ENCODE measurements at regions not wholly inside any gene's neighbourhood (a gene's known extent, or its start where the extent isn't known, plus 50 kb on each side); places are given as distances from the start of the nearest gene placed in this dataset.
"Not testable (repeated sequence)": the region's sequence is repeated elsewhere in the genome, so short reads cannot be mapped to it uniquely, and the experiment has no call there.

DNA sequence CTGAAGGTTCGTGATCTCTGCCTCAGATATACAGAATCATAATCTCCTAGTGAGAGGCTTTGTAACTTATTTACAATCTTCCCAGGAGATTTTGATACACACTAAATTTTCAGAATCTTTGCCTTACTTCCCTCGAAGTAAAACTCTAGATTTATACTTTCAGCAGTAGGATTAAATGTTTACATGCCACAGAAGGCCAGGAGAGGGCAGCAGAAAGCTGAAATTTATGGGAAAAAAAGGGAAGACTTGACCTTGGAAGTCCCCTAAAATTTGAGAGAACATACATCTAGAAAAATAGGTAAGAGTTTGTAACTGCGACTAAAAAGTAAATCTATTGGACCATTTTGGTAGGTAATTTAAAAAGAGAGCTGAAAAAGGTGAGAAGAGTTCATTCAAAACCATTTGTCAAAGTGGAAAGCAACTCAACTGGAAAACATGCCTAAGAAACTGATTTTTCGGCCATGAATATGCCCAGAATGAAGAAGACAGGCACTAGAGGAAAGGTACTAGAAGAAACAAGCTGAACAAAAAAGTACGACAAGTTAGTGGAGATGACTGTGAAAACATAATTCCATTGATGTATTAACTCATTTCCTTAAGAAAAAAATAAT, 242.0 kb upstream of the MDGA2 start:
- Histone ChIP-seq H3K36me3 (ENCODE audit: insufficient read depth, low read length, poor library complexity, severe bottlenecking) (no peaks in the 10 kb centered on the region), H3K9me3 (ENCODE audit: low read depth, low read length, poor library complexity, severe bottlenecking) (no peaks in the 10 kb centered on the region), H3K27me3 (replicated peaks; ENCODE audit: insufficient read depth, low read depth, low read length, poor library complexity) (no peaks in the 10 kb centered on the region), H3K4me3 (ENCODE audit: low read depth, low read length, poor library complexity, severe bottlenecking) (no peak overlapping the region), H3K27ac (ENCODE audit: low read depth, low read length, poor library complexity, severe bottlenecking) (no peak overlapping the region), H3K4me1 (ENCODE audit: insufficient read depth, low read length, poor library complexity, severe bottlenecking) (no peaks in the 10 kb centered on the region)
- POLR2A ChIA-PET (ENCODE audit: low non-redundant PET) = no interaction called here
- CTCF ChIA-PET = interaction anchor here (0.6 kb wide), 1 partner anchor 1375 kb away, joined by 3 read pairs; no protein-coding TSS in a partner anchor
- BruUV-seq (replicated peaks) = no TSS peak
- intact Hi-C loops (cut with micrococcal nuclease; ENCODE audit: unreplicated experiment) = loop anchor here (1.0 to 10.0 kb wide), 4 partner anchors 481 to 1387 kb away; no protein-coding TSS in a partner anchor
- DNase-seq (ENCODE audit: low spot score) = peak; percentile 58
- TF ChIP-seq, protein P1, sequence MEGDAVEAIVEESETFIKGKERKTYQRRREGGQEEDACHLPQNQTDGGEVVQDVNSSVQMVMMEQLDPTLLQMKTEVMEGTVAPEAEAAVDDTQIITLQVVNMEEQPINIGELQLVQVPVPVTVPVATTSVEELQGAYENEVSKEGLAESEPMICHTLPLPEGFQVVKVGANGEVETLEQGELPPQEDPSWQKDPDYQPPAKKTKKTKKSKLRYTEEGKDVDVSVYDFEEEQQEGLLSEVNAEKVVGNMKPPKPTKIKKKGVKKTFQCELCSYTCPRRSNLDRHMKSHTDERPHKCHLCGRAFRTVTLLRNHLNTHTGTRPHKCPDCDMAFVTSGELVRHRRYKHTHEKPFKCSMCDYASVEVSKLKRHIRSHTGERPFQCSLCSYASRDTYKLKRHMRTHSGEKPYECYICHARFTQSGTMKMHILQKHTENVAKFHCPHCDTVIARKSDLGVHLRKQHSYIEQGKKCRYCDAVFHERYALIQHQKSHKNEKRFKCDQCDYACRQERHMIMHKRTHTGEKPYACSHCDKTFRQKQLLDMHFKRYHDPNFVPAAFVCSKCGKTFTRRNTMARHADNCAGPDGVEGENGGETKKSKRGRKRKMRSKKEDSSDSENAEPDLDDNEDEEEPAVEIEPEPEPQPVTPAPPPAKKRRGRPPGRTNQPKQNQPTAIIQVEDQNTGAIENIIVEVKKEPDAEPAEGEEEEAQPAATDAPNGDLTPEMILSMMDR (conservative IDR thresholded peaks at IDR 0.05; ENCODE audit: low read depth, low read length) = peak; percentile 70
- no peak for TF ChIP-seq EZH2 (IDR thresholded peaks at IDR 0.05; ENCODE audit: borderline replicate concordance, low read depth, low read length, poor library complexity, severe bottlenecking)

DNA sequence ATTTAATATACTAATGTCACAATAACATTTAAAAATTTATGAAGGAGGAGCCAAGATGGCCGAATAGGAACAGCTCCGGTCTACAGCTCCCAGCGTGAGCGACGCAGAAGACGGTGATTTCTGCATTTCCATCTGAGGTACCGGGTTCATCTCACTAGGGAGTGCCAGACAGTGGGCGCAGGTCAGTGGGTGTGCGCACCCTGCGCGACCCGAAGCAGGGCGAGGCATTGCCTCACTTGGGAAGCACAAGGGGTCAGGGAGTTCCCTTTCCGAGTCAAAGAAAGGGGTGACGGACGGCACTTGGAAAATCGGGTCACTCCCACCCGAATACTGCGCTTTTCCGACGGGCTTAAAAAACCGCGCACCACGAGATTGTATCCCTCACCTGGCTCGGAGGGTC, 225.7 kb upstream of the MDGA2 start:
- POLR2A ChIA-PET (ENCODE audit: low non-redundant PET); CTCF ChIA-PET: not testable (repeated sequence)

DNA sequence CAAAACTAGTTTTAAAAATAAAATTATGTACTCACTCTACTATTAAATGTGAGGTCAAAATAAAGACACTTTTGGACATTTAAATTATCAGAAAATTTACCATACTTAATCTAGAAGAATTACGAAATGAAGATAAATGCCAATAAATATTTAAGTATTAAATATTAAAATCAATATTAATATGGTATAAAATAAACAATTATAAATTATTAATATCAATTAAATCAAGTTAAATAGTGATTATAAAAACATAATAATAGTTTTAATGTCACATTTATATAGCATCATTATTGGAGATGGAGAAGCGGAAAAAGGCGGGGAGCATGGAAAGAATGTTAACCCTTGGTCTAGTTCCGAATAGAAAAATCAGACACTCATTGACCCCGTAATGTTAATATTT, 224.3 kb upstream of the MDGA2 start:
- POLR2A ChIA-PET (ENCODE audit: low non-redundant PET) = no interaction called here
- intact Hi-C loops (cut with micrococcal nuclease; ENCODE audit: unreplicated experiment) = no loop called here
- no peak for DNase-seq (ENCODE audit: low spot score)
- TF ChIP-seq, protein P1 (conservative IDR thresholded peaks at IDR 0.05; ENCODE audit: low read depth, low read length) = no peak
- TF ChIP-seq EZH2 (IDR thresholded peaks at IDR 0.05; ENCODE audit: borderline replicate concordance, low read depth, low read length, poor library complexity, severe bottlenecking) = no peak
- H3K4me3 ChIP-seq (ENCODE audit: low read depth, low read length, poor library complexity, severe bottlenecking) = no peak overlapping the region
- no peaks in the 10 kb centered on the region for H3K36me3 ChIP-seq (ENCODE audit: insufficient read depth, low read length, poor library complexity, severe bottlenecking)
- H3K27me3 ChIP-seq (replicated peaks; ENCODE audit: insufficient read depth, low read depth, low read length, poor library complexity) = no peaks in the 10 kb centered on the region
- no TSS peak for BruUV-seq (replicated peaks)
- CTCF ChIA-PET = no interaction called here
- H3K9me3 ChIP-seq (ENCODE audit: low read depth, low read length, poor library complexity, severe bottlenecking) = peaks cover 7% of the 10 kb centered on the region
- no peaks in the 10 kb centered on the region for H3K4me1 ChIP-seq (ENCODE audit: insufficient read depth, low read length, poor library complexity, severe bottlenecking)
- H3K27ac ChIP-seq (ENCODE audit: low read depth, low read length, poor library complexity, severe bottlenecking) = no peak overlapping the region

More for the DNA sequence above, 225.7 kb upstream of the MDGA2 start:
- BruUV-seq (replicated peaks); H3K9me3 ChIP-seq (ENCODE audit: low read depth, low read length, poor library complexity, severe bottlenecking); H3K4me3 ChIP-seq (ENCODE audit: low read depth, low read length, poor library complexity, severe bottlenecking); H3K27me3 ChIP-seq (replicated peaks; ENCODE audit: insufficient read depth, low read depth, low read length, poor library complexity); H3K4me1 ChIP-seq (ENCODE audit: insufficient read depth, low read length, poor library complexity, severe bottlenecking); H3K36me3 ChIP-seq (ENCODE audit: insufficient read depth, low read length, poor library complexity, severe bottlenecking); DNase-seq (ENCODE audit: low spot score); H3K27ac ChIP-seq (ENCODE audit: low read depth, low read length, poor library complexity, severe bottlenecking); intact Hi-C loops (cut with micrococcal nuclease; ENCODE audit: unreplicated experiment): not testable (repeated sequence)

DNA sequence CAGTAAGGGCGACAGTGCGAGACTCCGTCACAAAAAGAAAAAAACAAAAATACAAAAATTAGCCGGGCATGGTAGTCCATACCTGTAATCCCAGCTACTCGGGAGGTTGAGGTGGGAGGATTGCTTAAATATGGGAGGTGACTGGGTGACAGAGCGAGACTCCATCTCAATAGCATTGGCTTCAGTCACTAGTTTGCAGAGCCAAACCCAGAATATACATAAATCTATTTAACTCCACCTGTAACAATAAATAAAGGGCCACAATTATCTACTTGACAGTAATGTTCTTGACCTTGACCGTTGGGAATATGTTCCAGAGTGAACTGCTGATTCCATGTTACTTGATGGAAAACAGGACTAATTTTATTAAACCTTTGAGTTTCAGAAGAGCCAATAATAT, 198.9 kb upstream of the MDGA2 start:
- H3K4me1 ChIP-seq (ENCODE audit: insufficient read depth, low read length, poor library complexity, severe bottlenecking) = no peaks in the 10 kb centered on the region
- BruUV-seq (replicated peaks) = no TSS peak
- no peaks in the 10 kb centered on the region for H3K36me3 ChIP-seq (ENCODE audit: insufficient read depth, low read length, poor library complexity, severe bottlenecking)
- TF ChIP-seq, protein P1 (conservative IDR thresholded peaks at IDR 0.05; ENCODE audit: low read depth, low read length) = no peak
- TF ChIP-seq EZH2 (IDR thresholded peaks at IDR 0.05; ENCODE audit: borderline replicate concordance, low read depth, low read length, poor library complexity, severe bottlenecking) = no peak
- H3K4me3 ChIP-seq (ENCODE audit: low read depth, low read length, poor library complexity, severe bottlenecking) = no peak overlapping the region
- CTCF ChIA-PET = no interaction called here
- intact Hi-C loops (cut with micrococcal nuclease; ENCODE audit: unreplicated experiment) = no loop called here
- no peak overlapping the region for H3K27ac ChIP-seq (ENCODE audit: low read depth, low read length, poor library complexity, severe bottlenecking)
- POLR2A ChIA-PET (ENCODE audit: low non-redundant PET) = no interaction called here
- H3K27me3 ChIP-seq (replicated peaks; ENCODE audit: insufficient read depth, low read depth, low read length, poor library complexity) = no peaks in the 10 kb centered on the region
- H3K9me3 ChIP-seq (ENCODE audit: low read depth, low read length, poor library complexity, severe bottlenecking) = no peaks in the 10 kb centered on the region
- no peak for DNase-seq (ENCODE audit: low spot score)
